Mesendoderm (in vitro differentiated cells): ENCODE measurements at regions not wholly inside any gene's neighbourhood (a gene's known extent, or its start where the extent isn't known, plus 50 kb on each side); places are given as distances from the start of the nearest gene placed in this dataset.

Source experiments
- DNase-seq: peaks from one replicate; pipeline ENCODE4 v3.0.0; 2013
- H2AK5ac ChIP-seq: 2 replicates; pipeline ENCODE4 v1.6.1; 2013; ENCODE audit warnings: low read length, inconsistent platforms
- H2BK120ac ChIP-seq: 2 replicates; pipeline ENCODE4 v1.6.1; 2013; ENCODE audit warnings: low read depth, mild to moderate bottlenecking, low read length, moderate library complexity, mixed read lengths
- H2BK15ac ChIP-seq: replicated peaks from 2 replicates; pipeline ENCODE4 v1.6.1; 2013; ENCODE audit warnings: low read depth, mild to moderate bottlenecking, moderate library complexity
- H2BK5ac ChIP-seq: 2 replicates; pipeline ENCODE4 v1.6.1; 2013; ENCODE audit warnings: low read length, inconsistent platforms
- H3K18ac ChIP-seq: 2 replicates; pipeline ENCODE4 v1.6.1; 2013; ENCODE audit warnings: mild to moderate bottlenecking, low read length, mixed read lengths
- H3K23ac ChIP-seq: one replicate; pipeline ENCODE4 v1.6.1; 2013; ENCODE audit warnings: low read length
- H3K27ac ChIP-seq: 2 replicates; pipeline ENCODE4 v1.5.1; 2013; ENCODE audit warnings: low read depth, mild to moderate bottlenecking, inconsistent platforms, low read length, moderate library complexity
- H3K27me3 ChIP-seq: 2 replicates; pipeline ENCODE4 v1.6.1; 2013; ENCODE audit warnings: low read length, control low read depth, mild to moderate bottlenecking, inconsistent platforms; ENCODE audit not compliant: insufficient read depth, poor library complexity
- H3K36me3 ChIP-seq: 2 replicates; pipeline ENCODE4 v1.6.1; 2013; ENCODE audit warnings: low read length, inconsistent platforms; ENCODE audit not compliant: control insufficient read depth, insufficient read depth
- H3K4ac ChIP-seq: one replicate; pipeline ENCODE4 v1.6.1; 2013; ENCODE audit warnings: low read depth, mild to moderate bottlenecking, low read length, moderate library complexity
- H3K4me1 ChIP-seq: 2 replicates; pipeline ENCODE4 v1.6.1; 2013; ENCODE audit warnings: low read depth, low read length, inconsistent platforms; ENCODE audit not compliant: control insufficient read depth
- H3K4me2 ChIP-seq: 2 replicates; pipeline ENCODE4 v1.6.1; 2013; ENCODE audit warnings: low read length
- H3K4me3 ChIP-seq: 2 replicates; pipeline ENCODE4 v1.5.1; 2013; ENCODE audit warnings: mild to moderate bottlenecking, low read length
- H3K56ac ChIP-seq: one replicate; pipeline ENCODE4 v1.6.1; 2013; ENCODE audit warnings: low read length
- H3K79me1 ChIP-seq: 2 replicates; pipeline ENCODE4 v1.6.1; 2013; ENCODE audit warnings: low read length, inconsistent platforms
- H3K79me2 ChIP-seq: 2 replicates; pipeline ENCODE4 v1.6.1; 2013; ENCODE audit warnings: mild to moderate bottlenecking, low read length; ENCODE audit not compliant: control insufficient read depth, insufficient read depth
- H3K9ac ChIP-seq: 2 replicates; pipeline ENCODE4 v1.6.1; 2013; ENCODE audit warnings: low read length, inconsistent platforms
- H4K5ac ChIP-seq: one replicate; pipeline ENCODE4 v1.6.1; 2013; ENCODE audit warnings: low read length
- H4K8ac ChIP-seq: one replicate; pipeline ENCODE4 v1.6.1; 2013; ENCODE audit warnings: low read depth, mild to moderate bottlenecking, control low read depth, low read length, moderate library complexity
- WGBS: extraction: QIAGEN DNeasy Blood & Tissue Kit; methylation state at CpG from one replicate; pipeline ENCODE4 v1.1.7; 2013; ENCODE audit warnings: low lambda C conversion rate, missing lambda C conversion rate; ENCODE audit not compliant: insufficient coverage; ENCODE audit errors: extremely low coverage; 5-methylcytosine and 5-hydroxymethylcytosine counted together

DNA sequence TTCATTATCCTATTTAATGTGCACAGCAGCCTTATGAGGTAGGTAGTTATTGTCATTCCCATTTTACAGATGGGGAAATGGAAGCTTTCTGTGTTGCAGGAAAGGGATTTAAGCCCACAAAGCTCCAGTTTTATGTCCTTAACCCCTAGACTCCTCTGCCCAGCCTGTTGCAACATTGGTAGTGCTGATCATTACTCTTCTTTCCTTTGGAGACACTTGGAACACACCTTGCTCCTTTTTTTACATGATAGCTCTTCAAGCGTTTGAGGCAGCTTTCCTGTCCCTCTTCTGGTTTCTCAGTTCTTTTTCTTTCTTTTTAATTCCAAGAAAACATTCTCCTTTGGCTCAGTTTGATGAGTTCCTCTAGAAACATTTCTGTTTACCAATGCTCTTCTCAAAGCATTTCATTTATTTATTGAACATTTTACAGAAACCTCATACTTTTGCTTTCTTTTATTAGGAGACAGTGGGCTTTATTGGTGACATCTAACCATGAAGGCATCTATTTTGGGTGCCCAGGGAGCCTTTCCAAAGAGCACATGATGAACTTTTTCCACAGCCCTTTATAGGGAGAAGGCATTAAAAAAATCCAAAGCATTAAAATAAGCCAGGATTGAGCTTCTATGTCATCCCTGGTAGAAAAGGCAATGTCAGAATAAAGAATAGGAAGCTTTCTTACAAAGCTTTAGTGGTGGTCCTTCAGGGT is 218.0 kb downstream of the TMEM38B start:
- no CpG with 5 or more reads among the region's 1 CpG for WGBS
- H3K56ac ChIP-seq, result peak overlapping the region; percentile 19
- H4K5ac ChIP-seq, result no peak overlapping the region
- H3K18ac ChIP-seq, result peak overlapping the region; percentile 30
- H3K36me3 ChIP-seq, result no peaks in the 10 kb centered on the region
- no peak overlapping the region for H4K8ac ChIP-seq
- H3K79me2 ChIP-seq, result no peaks in the 10 kb centered on the region
- H3K23ac ChIP-seq, result no peak overlapping the region
- no peak for DNase-seq
- H3K9ac ChIP-seq, result no peak overlapping the region
- peak overlapping the region; percentile 60 for H3K27ac ChIP-seq
- no peak overlapping the region for H3K4me2 ChIP-seq
- H3K4ac ChIP-seq, result no peak overlapping the region
- no peak overlapping the region for H3K4me3 ChIP-seq
- no peak overlapping the region for H2AK5ac ChIP-seq
- no peak overlapping the region for H2BK5ac ChIP-seq
- H3K79me1 ChIP-seq, result no peaks in the 10 kb centered on the region
- no peak overlapping the region for H2BK120ac ChIP-seq
- no peaks in the 10 kb centered on the region for H3K27me3 ChIP-seq
- H3K4me1 ChIP-seq, result peaks cover 15% of the 10 kb centered on the region
- no peak overlapping the region for H2BK15ac ChIP-seq

DNA sequence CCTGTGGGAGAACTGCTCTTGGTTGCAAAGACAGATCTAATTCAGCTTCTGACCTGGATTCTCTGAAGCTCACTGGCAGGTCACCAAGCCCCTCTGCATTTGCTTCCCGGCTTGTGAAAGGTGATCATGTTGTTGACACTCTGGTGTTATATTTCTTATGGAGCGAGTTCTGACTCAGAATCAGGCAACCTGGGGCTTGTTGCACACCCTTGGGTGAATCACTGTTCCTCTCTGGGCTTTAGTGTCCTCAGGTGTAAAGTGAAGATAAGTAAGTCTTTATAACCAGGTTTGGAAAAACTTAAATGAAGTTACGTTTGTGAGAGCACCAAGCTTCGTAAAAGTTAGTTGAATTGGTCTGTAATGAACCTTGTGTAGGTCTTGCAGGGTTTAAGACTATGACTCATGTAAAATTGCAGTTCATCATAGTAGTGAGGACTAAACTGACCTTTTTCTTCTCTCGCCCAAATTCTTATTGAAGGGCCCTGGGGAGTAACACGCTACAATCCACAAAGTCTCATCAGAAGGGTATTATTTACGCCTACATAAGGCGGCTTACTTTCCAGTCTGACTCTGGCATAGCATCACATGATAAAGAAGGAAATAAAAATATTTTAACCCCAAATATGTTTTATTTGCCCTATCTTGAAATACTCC is 218.6 kb downstream of the TMEM38B start:
- Histone ChIP-seq H3K27ac (no peak overlapping the region), H3K9ac (no peak overlapping the region), H3K4ac (no peak overlapping the region), H2BK120ac (no peak overlapping the region), H3K79me2 (no peaks in the 10 kb centered on the region), H3K23ac (no peak overlapping the region), H3K4me3 (no peak overlapping the region), H3K56ac (no peak overlapping the region), H3K4me2 (no peak overlapping the region), H2BK15ac (no peak overlapping the region), H3K36me3 (no peaks in the 10 kb centered on the region), H3K18ac (no peak overlapping the region), H2AK5ac (no peak overlapping the region), H2BK5ac (no peak overlapping the region), H4K8ac (no peak overlapping the region), H4K5ac (no peak overlapping the region), H3K27me3 (no peaks in the 10 kb centered on the region), H3K4me1 (peaks cover 15% of the 10 kb centered on the region), H3K79me1 (no peaks in the 10 kb centered on the region)
- DNase-seq, result peak; percentile 30
- WGBS, result no CpG with 5 or more reads among the region's 8 CpGs

DNA sequence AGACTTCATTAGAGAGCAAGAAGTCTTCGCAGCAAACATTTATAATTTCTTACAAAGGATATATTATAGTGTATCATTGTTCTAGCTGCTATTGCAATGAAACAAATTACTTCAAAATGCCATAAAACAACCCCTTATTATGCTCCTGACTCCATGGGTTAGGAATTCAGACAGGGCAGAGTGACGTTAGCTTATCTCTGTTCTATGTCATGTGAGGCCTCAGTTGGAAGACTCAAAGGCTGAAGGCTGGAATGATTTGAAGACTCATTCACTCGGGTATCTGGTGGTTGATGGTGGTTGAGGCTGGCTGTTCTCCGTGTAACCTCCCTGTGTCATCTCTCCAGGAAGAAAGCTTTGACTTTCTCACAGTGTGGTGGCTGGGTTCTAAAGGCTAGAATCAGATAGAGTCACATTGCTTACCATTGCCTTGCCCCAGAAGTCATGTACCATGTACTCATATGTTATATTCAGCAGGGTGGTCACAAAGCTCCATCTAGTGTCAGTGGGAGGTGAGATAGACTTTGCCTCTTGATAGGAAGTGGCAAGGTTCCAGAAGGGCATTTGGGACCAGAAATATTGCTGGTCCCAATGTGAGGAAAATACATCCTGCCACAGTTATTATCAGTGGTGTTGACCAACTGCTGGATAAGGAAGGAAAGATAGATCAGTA is 226.9 kb downstream of the TMEM38B start:
- WGBS, result no CpG with 5 or more reads among the region's 4 CpGs
- Histone ChIP-seq H2AK5ac (no peak overlapping the region), H3K27me3 (no peaks in the 10 kb centered on the region)

DNA sequence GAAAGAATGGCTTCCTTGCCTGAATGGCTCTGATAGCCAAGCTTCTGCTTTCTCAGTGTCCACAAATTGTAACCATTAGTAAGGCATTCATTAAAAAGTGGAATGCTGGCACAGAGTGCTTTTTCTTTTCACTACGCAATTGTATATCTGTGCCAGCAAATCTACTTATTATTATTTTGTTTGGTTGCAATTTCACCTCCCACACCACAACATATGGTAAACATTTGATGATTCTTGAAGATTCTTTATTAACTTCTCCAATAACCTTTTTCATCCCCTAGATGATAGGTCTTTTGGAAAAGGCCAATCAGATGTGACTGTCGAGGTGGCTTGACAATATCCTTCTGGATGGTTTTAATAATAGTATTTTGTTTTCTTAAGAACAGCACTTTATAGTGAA is 234.1 kb downstream of the TMEM38B start:
- no peak for DNase-seq
- H3K79me1 ChIP-seq, result no peaks in the 10 kb centered on the region
- no peak overlapping the region for H2BK5ac ChIP-seq
- no peaks in the 10 kb centered on the region for H3K79me2 ChIP-seq
- no peak overlapping the region for H3K56ac ChIP-seq
- no peak overlapping the region for H3K4me2 ChIP-seq
- no peak overlapping the region for H3K23ac ChIP-seq
- H4K8ac ChIP-seq, result no peak overlapping the region
- H2AK5ac ChIP-seq, result no peak overlapping the region
- H3K4me3 ChIP-seq, result no peak overlapping the region
- WGBS, result no CpG with 5 or more reads among the region's 2 CpGs
- H3K36me3 ChIP-seq, result no peaks in the 10 kb centered on the region
- no peak overlapping the region for H3K18ac ChIP-seq
- no peak overlapping the region for H2BK15ac ChIP-seq
- no peak overlapping the region for H3K27ac ChIP-seq
- no peak overlapping the region for H3K4ac ChIP-seq
- no peak overlapping the region for H4K5ac ChIP-seq
- no peak overlapping the region for H3K9ac ChIP-seq
- no peaks in the 10 kb centered on the region for H3K4me1 ChIP-seq
- H2BK120ac ChIP-seq, result no peak overlapping the region
- no peaks in the 10 kb centered on the region for H3K27me3 ChIP-seq

More for the DNA sequence above, 226.9 kb downstream of the TMEM38B start:
- no peaks in the 10 kb centered on the region for H3K36me3 ChIP-seq
- H3K23ac ChIP-seq, result no peak overlapping the region
- no peak overlapping the region for H2BK120ac ChIP-seq
- H3K79me1 ChIP-seq, result no peaks in the 10 kb centered on the region
- no peak overlapping the region for H2BK5ac ChIP-seq
- peak; percentile 20 for DNase-seq
- H3K56ac ChIP-seq, result no peak overlapping the region
- H4K8ac ChIP-seq, result no peak overlapping the region
- H3K79me2 ChIP-seq, result no peaks in the 10 kb centered on the region
- no peak overlapping the region for H3K27ac ChIP-seq
- no peak overlapping the region for H3K4me2 ChIP-seq
- no peak overlapping the region for H2BK15ac ChIP-seq
- no peak overlapping the region for H4K5ac ChIP-seq
- H3K4me1 ChIP-seq, result no peaks in the 10 kb centered on the region
- no peak overlapping the region for H3K4ac ChIP-seq
- H3K4me3 ChIP-seq, result no peak overlapping the region
- no peak overlapping the region for H3K9ac ChIP-seq
- H3K18ac ChIP-seq, result no peak overlapping the region

DNA sequence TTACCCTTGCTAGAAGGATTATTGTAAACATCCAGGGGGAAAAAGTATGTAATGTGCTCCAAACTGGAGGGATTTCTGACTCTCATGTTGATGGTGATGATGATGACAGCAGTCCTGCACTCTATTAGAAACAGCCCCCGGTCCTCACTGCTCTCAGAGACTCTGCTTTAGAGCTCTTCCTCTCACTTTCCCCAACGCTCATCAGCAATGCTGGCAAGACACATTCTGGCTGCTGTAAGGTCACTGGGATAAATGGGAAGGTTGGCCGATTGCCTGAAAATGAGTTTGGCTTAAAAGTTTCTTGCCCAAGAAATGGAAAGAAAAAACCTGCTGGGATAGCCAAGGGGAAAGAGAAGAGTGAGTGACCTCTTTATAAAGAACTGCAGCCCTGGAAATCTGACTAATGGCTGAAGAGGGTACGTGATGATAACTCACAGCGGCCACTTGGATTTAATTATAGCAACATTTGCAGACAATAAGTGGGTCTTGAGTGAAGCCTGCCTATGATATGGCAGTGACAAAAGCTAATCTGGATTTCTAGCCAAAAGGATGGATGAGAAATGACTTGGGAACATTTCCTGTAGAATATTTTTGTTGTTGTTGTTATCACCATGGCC is 235.8 kb downstream of the TMEM38B start:
- H2BK120ac ChIP-seq, result no peak overlapping the region
- no CpG with 5 or more reads among the region's 5 CpGs for WGBS
- H3K36me3 ChIP-seq, result no peaks in the 10 kb centered on the region
- H3K9ac ChIP-seq, result no peak overlapping the region
- H3K4me1 ChIP-seq, result no peaks in the 10 kb centered on the region
- no peak overlapping the region for H3K27ac ChIP-seq
- no peaks in the 10 kb centered on the region for H3K27me3 ChIP-seq
- H4K8ac ChIP-seq, result no peak overlapping the region
- no peak overlapping the region for H3K23ac ChIP-seq
- no peaks in the 10 kb centered on the region for H3K79me1 ChIP-seq
- no peak overlapping the region for H4K5ac ChIP-seq
- no peak overlapping the region for H3K56ac ChIP-seq
- no peak overlapping the region for H3K4me2 ChIP-seq
- no peak for DNase-seq
- H2BK5ac ChIP-seq, result no peak overlapping the region
- H2AK5ac ChIP-seq, result no peak overlapping the region
- no peak overlapping the region for H3K4me3 ChIP-seq
- H3K18ac ChIP-seq, result no peak overlapping the region
- H3K4ac ChIP-seq, result no peak overlapping the region
- H3K79me2 ChIP-seq, result no peaks in the 10 kb centered on the region
- no peak overlapping the region for H2BK15ac ChIP-seq
